SJSA1 (cell line): ENCODE measurements at regions not wholly inside any gene's neighbourhood (a gene's known extent, or its start where the extent isn't known, plus 50 kb on each side); places are given as distances from the start of the nearest gene placed in this dataset.
"Not testable (repeated sequence)": the region's sequence is repeated elsewhere in the genome, so short reads cannot be mapped to it uniquely, and the experiment has no call there.

Source experiments
- DNase-seq, 2 experiments: peaks; one replicate each; pipeline ENCODE4 v3.0.0-alpha.2; 2015 to 2020; ENCODE audit warnings: low spot score in 2 of 2, low read depth in 1 of 2
- H3K27ac ChIP-seq: fragments of 250-450 bp; sonication (Bioruptor Pico); 2 replicates; pipeline ENCODE4 v1.5.1; 2020; ENCODE audit warnings: mild to moderate bottlenecking, moderate library complexity
- H3K27me3 ChIP-seq: fragments of 250-450 bp; sonication (Bioruptor Pico); replicated peaks from 2 replicates; pipeline ENCODE4 v1.5.1; 2020; ENCODE audit warnings: mild to moderate bottlenecking, moderate library complexity
- H3K36me3 ChIP-seq: fragments of 250-450 bp; sonication (Bioruptor Pico); 2 replicates; pipeline ENCODE4 v1.5.1; 2020; ENCODE audit warnings: mild to moderate bottlenecking
- H3K4me1 ChIP-seq: fragments of 250-450 bp; sonication (Bioruptor Pico); replicated peaks from 2 replicates; pipeline ENCODE4 v1.6.1; 2021; ENCODE audit warnings: mild to moderate bottlenecking
- H3K4me3 ChIP-seq: fragments of 250-450 bp; sonication (Bioruptor Pico); 2 replicates; pipeline ENCODE4 v1.5.1; 2020; ENCODE audit warnings: mild to moderate bottlenecking
- H3K9me3 ChIP-seq: fragments of 250-450 bp; sonication (Bioruptor Pico); replicated peaks from 2 replicates; pipeline ENCODE4 v1.5.1; 2020; ENCODE audit warnings: mild to moderate bottlenecking

- Histone ChIP-seq H3K9me3 (no peaks in the 10 kb centered on the region), H3K27ac (no peak overlapping the region), H3K36me3 (no peaks in the 10 kb centered on the region), H3K4me1 (no peaks in the 10 kb centered on the region), H3K27me3 (no peaks in the 10 kb centered on the region), H3K4me3 (no peak overlapping the region)
- DNase-seq = no peak
Observed at GRCh38 chr15:55126111-55126510, 70.6 kb downstream of the RSL24D1 start.

- H3K27ac ChIP-seq = no peak overlapping the region
- DNase-seq = no peak
- no peaks in the 10 kb centered on the region for H3K27me3 ChIP-seq
- no peak overlapping the region for H3K4me3 ChIP-seq
- no peaks in the 10 kb centered on the region for H3K9me3 ChIP-seq
- H3K36me3 ChIP-seq = no peaks in the 10 kb centered on the region
- H3K4me1 ChIP-seq = no peaks in the 10 kb centered on the region
Observed at GRCh38 chr15:55124616-55125015, 72.1 kb downstream of the RSL24D1 start.

- no peak for DNase-seq
- Histone ChIP-seq H3K4me1 (no peaks in the 10 kb centered on the region), H3K27me3 (no peaks in the 10 kb centered on the region), H3K36me3 (no peaks in the 10 kb centered on the region), H3K9me3 (no peaks in the 10 kb centered on the region), H3K4me3 (no peak overlapping the region), H3K27ac (no peak overlapping the region)
Observed at GRCh38 chr15:55118344-55118870, 78.3 kb downstream of the RSL24D1 start.

GRCh38 chr15:55116636-55117035, 80.1 kb downstream of the RSL24D1 start:
- Histone ChIP-seq H3K27me3 (no peaks in the 10 kb centered on the region), H3K36me3 (no peaks in the 10 kb centered on the region), H3K4me1 (no peaks in the 10 kb centered on the region), H3K4me3 (no peak overlapping the region), H3K27ac (no peak overlapping the region), H3K9me3 (no peaks in the 10 kb centered on the region)
- DNase-seq = no peak

GRCh38 chr15:55113736-55114135, 83.0 kb downstream of the RSL24D1 start:
- no peak overlapping the region for H3K4me3 ChIP-seq
- no peaks in the 10 kb centered on the region for H3K36me3 ChIP-seq
- no peaks in the 10 kb centered on the region for H3K9me3 ChIP-seq
- no peaks in the 10 kb centered on the region for H3K27me3 ChIP-seq
- no peaks in the 10 kb centered on the region for H3K4me1 ChIP-seq
- no peak for DNase-seq
- H3K27ac ChIP-seq = no peak overlapping the region

GRCh38 chr15:55112706-55113105, 84.0 kb downstream of the RSL24D1 start:
- H3K9me3 ChIP-seq = no peaks in the 10 kb centered on the region
- no peak overlapping the region for H3K4me3 ChIP-seq
- H3K27ac ChIP-seq = no peak overlapping the region
- H3K36me3 ChIP-seq = no peaks in the 10 kb centered on the region
- no peak for DNase-seq
- no peaks in the 10 kb centered on the region for H3K27me3 ChIP-seq
- H3K4me1 ChIP-seq = no peaks in the 10 kb centered on the region

- no peak for DNase-seq
- Histone ChIP-seq H3K27ac (no peak overlapping the region), H3K4me3 (no peak overlapping the region), H3K27me3 (no peaks in the 10 kb centered on the region), H3K9me3 (no peaks in the 10 kb centered on the region), H3K4me1 (no peaks in the 10 kb centered on the region), H3K36me3 (no peaks in the 10 kb centered on the region)
Observed at GRCh38 chr15:55110446-55110845, 86.3 kb downstream of the RSL24D1 start.

- Histone ChIP-seq H3K27ac (no peak overlapping the region), H3K4me1 (no peaks in the 10 kb centered on the region), H3K4me3 (no peak overlapping the region), H3K9me3 (no peaks in the 10 kb centered on the region), H3K36me3 (no peaks in the 10 kb centered on the region), H3K27me3 (no peaks in the 10 kb centered on the region)
- DNase-seq = peak; percentile 25 to 49
Observed at GRCh38 chr15:55108858-55109518, 87.8 kb downstream of the RSL24D1 start.

GRCh38 chr15:55108448-55108847, 88.3 kb downstream of the RSL24D1 start:
- no peak for DNase-seq
- Histone ChIP-seq H3K4me1 (no peaks in the 10 kb centered on the region), H3K9me3 (no peaks in the 10 kb centered on the region), H3K27me3 (no peaks in the 10 kb centered on the region), H3K36me3 (no peaks in the 10 kb centered on the region), H3K27ac (no peak overlapping the region), H3K4me3 (no peak overlapping the region)

- Histone ChIP-seq H3K27me3 (no peaks in the 10 kb centered on the region), H3K9me3 (no peaks in the 10 kb centered on the region), H3K36me3 (no peaks in the 10 kb centered on the region), H3K4me1 (no peaks in the 10 kb centered on the region), H3K4me3 (no peak overlapping the region), H3K27ac (no peak overlapping the region)
- DNase-seq = no peak
Observed at GRCh38 chr15:55106155-55106554, 90.6 kb downstream of the RSL24D1 start.

GRCh38 chr15:55094136-55094535, 102.6 kb downstream of the RSL24D1 start:
- no peak for DNase-seq
- no peaks in the 10 kb centered on the region for H3K36me3 ChIP-seq
- no peak overlapping the region for H3K4me3 ChIP-seq
- H3K27me3 ChIP-seq = no peaks in the 10 kb centered on the region
- no peaks in the 10 kb centered on the region for H3K4me1 ChIP-seq
- H3K27ac ChIP-seq = no peak overlapping the region
- no peaks in the 10 kb centered on the region for H3K9me3 ChIP-seq

- Histone ChIP-seq H3K4me1 (no peaks in the 10 kb centered on the region), H3K4me3 (no peak overlapping the region), H3K27ac (no peak overlapping the region), H3K9me3 (no peaks in the 10 kb centered on the region), H3K27me3 (no peaks in the 10 kb centered on the region), H3K36me3 (no peaks in the 10 kb centered on the region)
- no peak for DNase-seq
Observed at GRCh38 chr15:55088207-55088606, 108.5 kb downstream of the RSL24D1 start.

- Histone ChIP-seq H3K4me3 (no peak overlapping the region), H3K27ac (no peak overlapping the region), H3K27me3 (no peaks in the 10 kb centered on the region), H3K9me3 (no peaks in the 10 kb centered on the region), H3K4me1 (no peaks in the 10 kb centered on the region), H3K36me3 (no peaks in the 10 kb centered on the region)
- no peak for DNase-seq
Observed at GRCh38 chr15:55084673-55085072, 112.1 kb downstream of the RSL24D1 start.

- Histone ChIP-seq H3K27me3 (no peaks in the 10 kb centered on the region), H3K9me3 (no peaks in the 10 kb centered on the region), H3K4me3 (no peak overlapping the region), H3K27ac (no peak overlapping the region), H3K36me3 (no peaks in the 10 kb centered on the region), H3K4me1 (no peaks in the 10 kb centered on the region)
- peak in 1 of 2 experiments; percentile 6 for DNase-seq
Observed at GRCh38 chr15:55084216-55084615, 112.5 kb downstream of the RSL24D1 start.

- H3K36me3 ChIP-seq, H3K27me3 ChIP-seq, H3K9me3 ChIP-seq, H3K4me3 ChIP-seq, DNase-seq, H3K27ac ChIP-seq, H3K4me1 ChIP-seq: not testable (repeated sequence)
Observed at GRCh38 chr15:55077052-55077451, 119.7 kb downstream of the RSL24D1 start.
